Hippocampal formation (tissue), 2 donors: ENCODE measurements at regions not wholly inside any gene's neighbourhood (a gene's known extent, or its start where the extent isn't known, plus 50 kb on each side); places are given as distances from the start of the nearest gene placed in this dataset.
A peak's percentile ranks its signal among the peaks of the same experiment; 100 is the strongest.
"Not testable (repeated sequence)": the region's sequence is repeated elsewhere in the genome, so short reads cannot be mapped to it uniquely, and the experiment has no call there.

Source experiments
- DNase-seq, 2 donors: peaks; one replicate each; lab custom pipeline; 2025; lab: John Stamatoyannopoulos, UW

- DNase-seq = no peak
These were observed 547.5 kb upstream of the SPRY2 start for GRCh38 chr13:80888390-80888789.

DNA sequence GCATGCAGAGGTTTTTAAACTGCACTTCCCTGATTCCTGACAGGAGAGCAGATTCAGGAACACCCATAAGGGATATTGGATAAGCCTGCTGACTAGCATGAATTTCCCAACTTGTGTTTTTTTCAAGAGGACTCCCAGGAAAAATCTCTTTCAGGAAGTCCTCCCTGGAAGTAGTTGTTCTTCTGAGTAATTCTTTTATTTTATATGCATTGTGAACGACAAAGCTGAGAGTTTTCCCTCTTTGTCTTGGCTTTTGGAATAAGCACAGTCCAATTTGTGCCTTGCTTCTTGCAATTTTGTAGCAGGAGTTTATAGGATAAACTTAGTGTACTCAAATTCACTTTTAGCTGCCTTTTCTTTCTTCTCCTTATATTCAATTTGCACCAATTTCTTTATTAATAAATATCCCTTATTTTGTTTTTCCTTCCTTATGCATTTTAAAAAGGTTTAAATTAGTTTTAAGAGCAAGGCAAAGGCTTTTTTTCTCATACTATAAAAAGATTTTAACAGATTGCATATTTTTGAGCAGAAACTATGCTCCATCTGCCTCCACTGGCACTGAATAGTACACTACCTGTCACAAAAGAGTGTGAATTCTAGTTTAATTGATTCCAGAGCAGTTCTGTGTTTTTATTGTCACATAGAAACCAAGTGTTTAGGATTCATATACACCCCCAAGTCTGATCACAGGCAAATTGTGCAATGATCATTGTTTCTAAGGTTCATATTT, 543.3 kb upstream of the SPRY2 start:
- DNase-seq = peak in 1 of 2 donors; percentile 30

DNA sequence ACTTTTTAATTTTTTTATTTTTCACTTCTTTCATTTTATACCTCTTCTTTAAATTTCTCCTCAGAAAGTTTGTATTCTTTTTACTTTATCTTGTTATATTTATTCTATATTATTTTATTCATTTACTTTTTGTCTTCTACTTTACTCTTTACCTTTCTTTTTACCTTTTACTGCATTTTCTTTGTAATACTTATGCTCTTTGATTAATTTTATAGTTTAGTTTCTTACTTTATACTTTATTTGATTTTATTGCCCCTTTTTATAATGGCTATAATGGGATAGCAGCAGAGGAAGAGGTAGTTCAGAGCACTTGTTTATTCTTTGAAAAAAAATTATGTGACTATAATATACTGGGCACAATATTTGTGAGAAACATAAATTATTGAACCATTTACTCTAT, 542.6 kb upstream of the SPRY2 start:
- no peak for DNase-seq

- no peak for DNase-seq
These were observed 541.1 kb upstream of the SPRY2 start for GRCh38 chr13:80881942-80882445.

DNA sequence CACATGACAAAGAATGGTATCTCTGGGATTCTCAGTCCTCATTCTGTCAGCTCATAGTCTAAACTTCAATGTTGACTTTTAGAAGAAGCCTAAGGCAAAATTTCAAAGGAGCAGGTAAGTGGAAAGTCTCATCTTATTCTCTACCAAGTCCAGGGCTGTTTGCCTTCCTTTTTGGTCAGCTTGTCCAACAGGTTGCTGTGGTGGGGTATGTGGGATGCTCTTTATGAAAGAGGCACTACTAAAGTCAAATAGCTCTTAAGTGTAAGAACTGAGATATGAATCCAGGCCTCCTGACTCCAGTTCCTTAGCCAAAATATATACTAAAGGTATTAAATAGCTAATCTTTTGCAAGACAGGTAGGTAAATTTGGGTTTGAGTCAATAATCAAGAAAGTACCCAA, 540.6 kb upstream of the SPRY2 start:
- no peak for DNase-seq

DNA sequence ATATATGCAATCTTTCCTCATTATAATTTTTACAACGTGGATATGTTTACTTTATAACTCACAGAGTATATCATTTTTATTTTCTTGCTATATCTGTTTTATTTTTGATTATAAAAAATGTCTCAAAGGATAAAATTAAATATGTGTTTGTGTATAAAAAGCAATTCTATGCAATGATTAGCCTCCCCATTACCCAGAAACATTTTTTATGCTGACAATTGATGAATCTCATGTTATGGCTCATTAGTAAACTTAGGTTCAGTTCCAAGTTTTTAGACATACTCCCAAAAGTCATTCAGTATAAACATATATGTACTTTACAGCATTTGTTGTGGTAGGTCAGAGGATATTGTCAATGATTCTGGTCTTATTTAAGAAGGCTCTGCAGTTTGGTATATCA, 540.1 kb upstream of the SPRY2 start:
- DNase-seq = no peak

GRCh38 chr13:80877944-80878241, 537.0 kb upstream of the SPRY2 start:
- no peak for DNase-seq

DNA sequence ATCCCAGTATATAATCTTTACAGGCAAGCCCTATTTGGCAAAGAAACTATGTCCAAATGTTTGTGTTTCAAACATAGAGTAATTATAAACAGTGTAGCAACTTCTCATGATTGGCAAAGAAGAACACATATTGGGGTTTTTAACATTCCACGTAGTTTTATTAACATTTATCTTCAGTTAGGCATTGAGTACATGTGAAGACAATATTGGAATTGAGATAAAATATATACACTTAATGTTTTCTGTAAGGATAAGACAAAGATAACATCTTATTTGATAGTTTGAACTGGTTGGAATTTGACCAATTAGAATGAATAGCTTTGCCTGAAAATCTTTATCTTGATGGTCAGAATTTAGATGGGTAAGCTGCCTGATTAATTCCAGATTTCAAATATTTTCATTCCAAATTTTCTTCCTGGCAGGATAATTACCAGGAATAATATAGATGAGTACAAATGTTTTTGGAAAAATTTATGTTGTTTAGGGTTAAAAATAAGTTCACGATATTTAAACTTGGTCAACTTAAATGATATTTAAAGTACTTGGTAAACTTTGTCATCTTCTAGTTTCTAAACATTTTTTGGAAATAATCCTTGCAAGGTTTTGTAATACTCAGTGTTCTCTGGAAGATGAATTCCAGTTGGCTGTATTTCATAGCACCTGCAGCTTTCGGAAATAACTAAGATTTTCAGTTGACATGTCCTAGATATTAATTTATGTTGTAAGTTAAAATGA, 536.5 kb upstream of the SPRY2 start:
- DNase-seq = no peak

GRCh38 chr13:80873589-80873988, 532.7 kb upstream of the SPRY2 start:
- DNase-seq = no peak

DNA sequence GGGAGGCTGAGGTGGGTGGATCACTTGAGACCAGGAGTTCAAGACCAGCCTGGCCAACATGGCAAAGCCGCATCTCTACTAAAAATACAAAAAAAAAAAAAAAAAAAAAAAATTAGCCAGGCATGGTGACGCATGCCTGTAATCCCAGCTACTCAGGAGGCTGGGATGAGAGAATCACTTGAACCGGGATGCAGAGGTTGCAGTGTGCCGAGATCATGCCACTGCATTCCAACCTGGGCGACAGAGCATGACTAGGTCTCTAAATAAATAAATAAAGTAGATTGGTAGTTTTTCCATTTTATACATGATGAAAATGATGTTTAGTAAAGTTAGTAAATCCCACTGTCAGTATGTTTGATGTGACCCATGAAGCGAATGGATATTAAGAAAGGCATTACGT, 531.0 kb upstream of the SPRY2 start:
- not testable (repeated sequence) for DNase-seq

GRCh38 chr13:80871481-80871880, 530.6 kb upstream of the SPRY2 start:
- DNase-seq = no peak

DNA sequence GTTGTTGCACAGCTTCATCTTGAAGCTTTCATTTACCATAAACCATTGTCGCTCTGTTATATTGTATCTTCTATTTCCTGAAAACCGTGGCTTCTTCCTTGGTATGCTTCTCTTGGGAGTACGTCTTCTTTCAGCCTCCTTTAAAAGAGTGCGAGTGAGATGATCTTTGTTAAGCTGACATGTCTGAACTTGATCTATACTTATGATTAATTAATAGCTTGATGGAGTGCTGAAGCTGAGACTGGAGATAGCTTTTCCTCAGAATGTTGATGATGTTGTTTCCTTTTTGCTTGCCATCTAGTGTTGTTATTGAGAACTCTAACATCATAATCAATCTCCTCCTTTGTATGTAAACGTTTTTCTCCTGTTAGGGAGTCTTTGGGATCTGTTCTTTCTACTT, 529.3 kb upstream of the SPRY2 start:
- no peak for DNase-seq

GRCh38 chr13:80866921-80867320, 526.0 kb upstream of the SPRY2 start:
- DNase-seq = no peak

GRCh38 chr13:80865329-80865728, 524.4 kb upstream of the SPRY2 start:
- DNase-seq = no peak

GRCh38 chr13:80862456-80862855, 521.5 kb upstream of the SPRY2 start:
- DNase-seq = no peak

DNA sequence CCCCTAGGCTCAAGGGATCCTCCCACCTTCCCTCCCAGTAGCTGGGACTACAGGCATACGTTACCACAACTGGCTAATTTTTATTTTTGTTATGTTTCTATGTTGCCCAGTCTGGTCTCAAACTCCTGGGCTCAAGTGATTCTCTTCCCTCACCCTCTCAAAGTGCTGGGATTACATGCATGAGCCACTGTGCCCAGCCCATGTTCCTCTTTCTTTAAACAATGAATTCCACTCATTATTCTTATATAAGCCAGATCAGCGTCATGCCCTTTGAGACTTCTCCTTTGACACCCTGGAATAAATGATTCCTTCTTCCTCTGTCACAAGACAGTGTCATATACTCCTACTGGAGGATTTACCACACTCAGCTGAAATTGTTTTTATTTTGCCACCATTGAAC, 519.9 kb upstream of the SPRY2 start:
- DNase-seq = no peak

GRCh38 chr13:80858131-80858530, 517.2 kb upstream of the SPRY2 start:
- DNase-seq = no peak

- DNase-seq = no peak
These were observed 516.4 kb upstream of the SPRY2 start for GRCh38 chr13:80857321-80857720.

GRCh38 chr13:80850771-80851170, 509.8 kb upstream of the SPRY2 start:
- DNase-seq = no peak

DNA sequence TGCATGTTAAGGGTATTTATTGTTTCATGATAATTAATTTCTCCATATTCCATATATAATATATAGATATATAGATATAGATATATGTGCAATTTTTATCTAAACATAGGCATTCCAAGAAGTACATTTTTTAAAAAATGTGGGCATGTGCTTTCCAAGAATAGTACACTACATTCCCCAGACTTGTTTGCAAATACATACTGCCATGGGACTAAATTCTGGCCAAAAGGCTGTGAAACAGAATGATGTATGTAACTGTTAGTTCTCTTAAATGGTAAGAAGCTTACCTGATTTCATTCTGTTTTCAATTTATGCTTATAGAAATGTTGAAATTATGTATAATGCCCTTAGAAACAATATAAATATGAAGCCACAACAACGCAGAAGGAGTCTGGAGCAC, 503.2 kb upstream of the SPRY2 start:
- DNase-seq = no peak

DNA sequence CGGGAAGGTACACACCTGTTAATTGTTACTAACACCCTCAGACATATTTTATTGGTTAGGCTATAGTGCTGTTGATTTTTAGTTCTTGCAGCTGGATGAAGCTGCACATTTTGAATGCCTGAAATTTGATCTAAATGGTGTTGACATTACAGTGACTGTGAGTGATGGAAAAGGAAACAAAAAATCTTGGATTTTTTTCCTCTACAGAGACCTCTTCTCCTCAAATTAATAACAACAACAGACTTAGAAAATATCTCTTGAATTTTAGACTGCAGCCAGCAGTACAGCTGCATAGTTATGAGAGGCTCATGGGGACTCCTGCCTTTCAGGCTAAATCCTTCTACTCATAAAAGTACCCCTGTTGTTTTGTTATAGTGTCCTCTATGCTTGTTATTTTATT, 500.5 kb upstream of the SPRY2 start:
- DNase-seq = no peak

- DNase-seq = no peak
These were observed 499.5 kb upstream of the SPRY2 start for GRCh38 chr13:80840316-80840976.

DNA sequence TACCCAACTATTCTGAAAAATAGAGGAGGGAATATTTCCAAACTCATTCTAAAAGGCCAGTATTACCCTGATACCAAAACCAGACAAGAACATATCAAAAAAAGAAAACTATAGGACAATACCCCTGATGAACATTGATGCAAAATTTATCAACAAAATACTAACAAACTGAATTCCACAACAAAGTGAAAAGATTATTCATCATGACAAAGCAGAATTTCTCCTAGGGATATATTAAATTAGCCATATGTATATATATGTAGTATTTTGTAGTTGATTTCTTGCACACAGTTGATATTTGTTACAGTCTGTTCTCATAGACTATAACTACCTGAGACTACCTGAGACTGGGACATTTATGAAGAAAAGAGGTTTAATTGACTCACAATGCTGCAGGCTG, 495.0 kb upstream of the SPRY2 start:
- no peak for DNase-seq
